ENCODE measurements at regions not wholly inside any gene's neighbourhood (a gene's known extent, or its start where the extent isn't known, plus 50 kb on each side); places are given as distances from the start of the nearest gene placed in this dataset.

DNA sequence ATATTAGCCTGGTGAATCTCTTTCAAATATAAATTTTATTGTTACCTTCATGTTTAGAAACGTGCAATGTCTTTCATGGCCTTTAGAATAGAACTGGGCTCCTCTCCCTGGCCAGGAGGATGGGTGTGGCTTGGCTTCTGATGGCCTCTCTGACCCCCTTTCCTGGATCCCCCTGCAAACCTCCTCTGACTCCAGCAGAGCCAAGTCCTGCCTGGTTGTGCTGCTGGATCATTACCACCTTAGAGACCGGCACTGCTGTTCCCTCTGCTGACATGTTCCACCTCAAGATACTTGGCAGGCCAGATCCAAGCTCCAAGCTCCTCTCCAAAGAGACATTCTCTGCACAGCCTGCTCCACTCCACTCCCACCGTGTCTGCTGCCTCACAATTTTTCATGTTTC lies 823.8 kb upstream of the HS6ST1 start:
- TF ChIP-seq, protein P1, sequence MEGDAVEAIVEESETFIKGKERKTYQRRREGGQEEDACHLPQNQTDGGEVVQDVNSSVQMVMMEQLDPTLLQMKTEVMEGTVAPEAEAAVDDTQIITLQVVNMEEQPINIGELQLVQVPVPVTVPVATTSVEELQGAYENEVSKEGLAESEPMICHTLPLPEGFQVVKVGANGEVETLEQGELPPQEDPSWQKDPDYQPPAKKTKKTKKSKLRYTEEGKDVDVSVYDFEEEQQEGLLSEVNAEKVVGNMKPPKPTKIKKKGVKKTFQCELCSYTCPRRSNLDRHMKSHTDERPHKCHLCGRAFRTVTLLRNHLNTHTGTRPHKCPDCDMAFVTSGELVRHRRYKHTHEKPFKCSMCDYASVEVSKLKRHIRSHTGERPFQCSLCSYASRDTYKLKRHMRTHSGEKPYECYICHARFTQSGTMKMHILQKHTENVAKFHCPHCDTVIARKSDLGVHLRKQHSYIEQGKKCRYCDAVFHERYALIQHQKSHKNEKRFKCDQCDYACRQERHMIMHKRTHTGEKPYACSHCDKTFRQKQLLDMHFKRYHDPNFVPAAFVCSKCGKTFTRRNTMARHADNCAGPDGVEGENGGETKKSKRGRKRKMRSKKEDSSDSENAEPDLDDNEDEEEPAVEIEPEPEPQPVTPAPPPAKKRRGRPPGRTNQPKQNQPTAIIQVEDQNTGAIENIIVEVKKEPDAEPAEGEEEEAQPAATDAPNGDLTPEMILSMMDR (IDR thresholded peaks at IDR 0.05): no peak
- no peak for TF ChIP-seq POLR2A (IDR thresholded peaks at IDR 0.05)
